Right lung (tissue), 2 donors: ENCODE measurements at regions not wholly inside any gene's neighbourhood (a gene's known extent, or its start where the extent isn't known, plus 50 kb on each side); places are given as distances from the start of the nearest gene placed in this dataset.
"Not testable (repeated sequence)": the region's sequence is repeated elsewhere in the genome, so short reads cannot be mapped to it uniquely, and the experiment has no call there.

Source experiments
- DNase-seq, 2 donors: peaks; one replicate each; pipeline ENCODE4 v3.0.0-alpha.2; 2013

DNA sequence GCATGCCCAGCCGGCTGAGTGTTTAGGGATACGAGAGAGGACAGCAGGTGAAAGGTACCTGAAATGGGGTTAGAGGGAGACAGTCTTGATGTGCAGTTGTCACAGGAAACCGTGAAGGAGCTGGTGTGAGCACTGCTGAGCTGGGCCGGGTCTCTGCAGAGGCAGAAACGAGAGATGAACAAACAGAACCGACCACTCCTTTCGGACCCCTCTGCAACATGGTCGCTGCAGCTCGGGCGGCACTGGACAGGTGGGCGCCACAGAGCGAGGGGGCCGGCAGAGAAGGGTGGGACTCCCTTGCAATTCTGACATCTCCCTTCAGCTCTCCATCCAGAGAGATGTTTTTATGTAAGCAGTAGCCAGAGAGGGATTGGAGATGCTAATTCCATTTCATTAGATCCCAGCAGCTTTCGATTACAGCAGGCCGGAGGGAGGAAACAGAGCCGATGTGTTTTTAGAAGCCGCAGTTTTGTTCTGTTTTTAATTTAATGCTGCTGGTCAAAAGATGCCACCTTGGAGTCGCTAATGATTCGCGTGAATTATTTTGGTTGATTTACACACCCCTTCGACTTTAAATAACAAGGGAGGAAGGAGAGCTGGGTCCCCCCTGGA lies 86.3 kb upstream of the RPL38 start:
- no peak for DNase-seq

GRCh38 chr17:74117999-74118421 lies 85.5 kb upstream of the RPL38 start:
- no peak for DNase-seq

GRCh38 chr17:74118504-74118903 lies 85.0 kb upstream of the RPL38 start:
- no peak for DNase-seq

- no peak for DNase-seq
Measured at GRCh38 chr17:74119049-74119580, 84.4 kb upstream of the RPL38 start.

- DNase-seq, result no peak
Measured at GRCh38 chr17:74119965-74120364, 83.5 kb upstream of the RPL38 start.

DNA sequence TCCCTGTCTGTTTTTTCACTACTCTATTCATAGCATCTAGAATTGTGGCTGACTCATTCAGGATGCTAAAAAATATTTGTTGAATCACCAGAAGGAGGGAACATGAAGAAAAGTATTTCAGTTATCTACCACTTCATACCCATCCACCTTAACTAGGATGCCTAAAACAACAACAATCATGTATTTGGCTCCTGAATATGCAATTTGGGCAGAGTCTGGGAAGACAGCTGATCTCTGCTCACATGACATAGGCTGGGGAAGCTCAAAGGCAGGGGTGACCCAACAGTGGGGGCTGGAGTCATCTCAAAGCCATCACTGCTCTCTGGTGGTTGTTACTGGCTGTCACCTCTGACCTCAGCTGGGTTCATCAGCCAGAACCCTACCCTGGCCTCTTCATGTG lies 80.1 kb upstream of the RPL38 start:
- no peak for DNase-seq

- no peak for DNase-seq
Measured at GRCh38 chr17:74123866-74124444, 79.5 kb upstream of the RPL38 start.

- DNase-seq, result no peak
Measured at GRCh38 chr17:74125156-74125555, 78.3 kb upstream of the RPL38 start.

DNA sequence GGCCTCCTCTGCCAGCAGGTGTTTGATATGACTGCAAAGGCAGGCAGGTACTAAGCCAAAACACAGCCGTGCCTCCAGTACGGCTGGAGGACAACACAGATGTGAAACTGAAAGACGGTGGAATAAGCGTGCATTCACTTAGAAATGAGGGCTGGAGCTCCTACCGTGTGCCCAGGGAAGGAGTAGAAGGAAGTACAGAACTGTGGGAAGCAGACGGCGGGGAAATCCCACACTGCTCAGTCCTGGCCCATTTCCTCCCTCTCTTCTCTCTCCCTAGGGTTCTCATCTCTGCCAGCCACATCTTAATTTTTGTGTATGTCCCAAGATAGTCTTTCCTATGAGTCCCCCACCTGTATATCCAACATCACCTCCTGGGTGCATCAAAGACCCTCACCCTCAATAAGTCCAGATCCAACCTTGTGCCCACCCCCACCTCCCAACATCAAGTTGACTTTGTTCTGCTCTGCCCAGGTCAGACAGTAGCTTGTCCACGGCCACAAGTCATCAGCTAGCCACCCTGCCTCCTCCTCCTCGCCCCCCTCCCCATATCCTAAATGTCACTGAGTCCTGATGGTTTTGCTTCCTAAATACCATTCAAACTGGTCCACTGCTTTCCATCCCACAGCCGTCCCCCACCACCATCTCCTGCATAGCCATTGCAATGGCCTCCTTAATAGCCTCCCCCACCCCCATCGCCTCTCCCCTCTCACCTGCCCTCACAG lies 77.1 kb upstream of the RPL38 start:
- no peak for DNase-seq

DNA sequence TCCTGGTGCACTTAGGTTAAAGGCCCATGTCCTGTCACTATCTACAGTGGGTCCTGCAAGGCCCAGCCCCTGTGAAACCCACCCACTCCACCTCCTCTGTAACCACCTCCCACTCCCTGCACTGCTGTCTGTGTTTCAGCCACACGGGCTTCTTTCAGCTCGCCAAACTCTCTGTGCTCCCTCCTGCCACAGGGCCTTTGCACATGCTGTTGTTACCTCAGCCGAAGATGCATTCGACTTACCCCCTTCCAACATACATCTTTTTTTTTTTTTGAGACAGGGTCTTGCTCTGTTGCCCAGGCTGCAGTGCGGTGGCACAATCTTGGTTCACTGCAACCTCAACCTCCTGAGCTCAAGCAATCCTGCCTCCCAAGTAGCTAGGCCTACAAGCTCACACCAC lies 76.5 kb upstream of the RPL38 start:
- DNase-seq, result no peak

- no peak for DNase-seq
Measured at GRCh38 chr17:74128456-74129211, 74.8 kb upstream of the RPL38 start.

GRCh38 chr17:74129800-74130199 lies 73.7 kb upstream of the RPL38 start:
- DNase-seq, result not testable (repeated sequence)

DNA sequence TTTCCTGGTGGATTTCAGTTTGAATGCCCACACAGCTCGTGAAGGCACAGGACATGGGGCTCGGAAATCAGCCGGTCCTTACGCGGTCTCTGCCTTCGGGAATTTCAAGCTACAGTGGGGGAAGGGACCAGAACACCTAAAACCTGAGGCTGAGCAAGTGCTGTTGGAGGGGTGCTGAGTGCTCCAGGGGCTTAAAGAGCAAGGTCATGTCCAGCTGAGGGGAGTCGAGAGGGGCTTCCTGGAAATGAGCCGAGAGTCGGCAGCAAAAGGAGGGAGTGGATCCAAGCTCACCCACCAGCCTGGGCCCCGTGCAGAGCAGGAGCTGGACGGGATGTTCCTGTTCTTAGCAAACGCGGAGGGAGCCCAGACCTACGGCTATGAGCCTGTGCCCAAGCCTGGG lies 73.2 kb upstream of the RPL38 start:
- DNase-seq, result no peak

DNA sequence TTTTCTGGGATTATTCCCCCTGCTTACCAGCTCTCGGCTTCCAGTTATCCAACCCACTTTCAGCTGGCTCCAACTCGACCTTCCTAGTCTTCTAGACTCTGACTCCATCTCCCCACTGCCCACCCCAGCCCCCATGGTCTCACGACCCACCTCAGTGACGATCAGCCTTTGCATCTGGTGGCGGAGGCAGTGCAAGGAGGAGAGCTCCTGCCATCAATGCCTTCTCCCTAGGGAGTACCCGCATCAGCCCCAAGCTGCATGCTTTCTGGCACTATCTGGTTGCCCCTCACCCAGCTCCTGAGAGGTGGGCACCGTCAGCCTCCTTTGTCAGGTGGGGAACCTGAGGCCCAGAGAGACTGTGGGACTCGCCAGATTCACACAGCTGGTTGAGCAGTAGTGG lies 72.6 kb upstream of the RPL38 start:
- no peak for DNase-seq

DNA sequence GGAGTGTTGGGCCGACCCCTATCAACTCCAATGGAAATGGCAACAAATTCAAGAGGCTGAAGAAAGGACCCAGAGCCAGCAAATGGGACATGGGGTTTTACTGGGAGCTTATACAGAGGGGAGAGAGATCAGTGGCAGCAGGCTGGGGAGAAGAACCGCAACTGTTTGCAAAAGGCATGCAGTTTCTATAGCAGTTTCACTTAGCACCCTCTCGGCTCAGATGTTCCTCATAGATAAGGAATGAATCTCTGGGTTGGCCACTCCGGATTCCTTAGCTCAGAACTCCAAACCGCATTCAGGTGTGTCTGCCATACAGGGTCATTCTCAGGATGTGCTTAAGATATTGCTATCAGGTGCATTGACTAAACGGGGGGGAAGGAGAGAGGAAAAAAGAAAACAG lies 71.1 kb upstream of the RPL38 start:
- DNase-seq, result no peak

DNA sequence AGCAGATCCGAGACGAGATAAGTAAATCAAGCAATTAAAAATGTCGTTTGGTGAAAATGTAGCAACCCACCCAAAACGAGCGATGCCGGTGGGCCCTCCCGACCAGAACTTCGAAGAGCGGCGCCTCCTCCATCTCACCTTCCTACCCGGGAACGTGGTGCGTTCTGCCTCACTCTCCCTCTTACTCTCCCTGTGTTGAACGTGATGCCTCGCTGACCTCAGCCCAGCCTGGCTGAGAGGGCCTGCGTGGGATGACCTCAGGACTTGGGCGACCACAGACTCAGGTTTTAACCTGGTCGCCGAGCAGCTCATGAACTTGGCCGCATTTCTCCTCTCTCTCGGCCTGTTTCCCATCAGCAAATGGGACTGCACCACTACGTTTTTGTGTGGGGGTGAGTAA lies 69.7 kb upstream of the RPL38 start:
- DNase-seq, result no peak

- not testable (repeated sequence) for DNase-seq
Measured at GRCh38 chr17:74134234-74134633, 69.2 kb upstream of the RPL38 start.

GRCh38 chr17:74134991-74135390 lies 68.5 kb upstream of the RPL38 start:
- DNase-seq, result no peak

- no peak for DNase-seq
Measured at GRCh38 chr17:74135391-74136167, 67.9 kb upstream of the RPL38 start.

DNA sequence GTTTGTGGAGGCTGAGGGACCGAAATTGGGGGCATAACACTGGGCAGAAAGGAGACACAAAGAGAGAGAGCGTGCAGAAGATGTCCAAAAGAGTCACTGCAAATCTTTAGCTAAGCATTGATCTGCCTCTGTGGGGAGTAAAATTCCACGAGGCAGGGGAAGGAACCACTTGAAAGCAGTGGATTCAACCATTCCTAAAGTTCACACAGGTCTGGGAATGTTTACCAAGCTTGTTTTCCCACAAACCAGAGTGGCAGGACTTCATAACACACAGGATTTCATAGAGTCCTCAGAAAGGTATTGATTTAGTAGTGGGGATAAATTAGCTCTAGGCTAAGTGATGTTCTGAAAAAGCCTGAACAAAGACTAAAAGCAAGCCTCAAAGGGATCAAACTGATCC lies 66.1 kb upstream of the RPL38 start:
- no peak for DNase-seq

- DNase-seq, result no peak
Measured at GRCh38 chr17:74139120-74139519, 64.4 kb upstream of the RPL38 start.

GRCh38 chr17:74140282-74140681 lies 63.2 kb upstream of the RPL38 start:
- DNase-seq, result no peak
